NCI-H1694 treated with DMSO at 0.1 percent for 48 hours (cell line): ENCODE measurements at regions not wholly inside any gene's neighbourhood (a gene's known extent, or its start where the extent isn't known, plus 50 kb on each side); places are given as distances from the start of the nearest gene placed in this dataset.
"Not testable (repeated sequence)": the region's sequence is repeated elsewhere in the genome, so short reads cannot be mapped to it uniquely, and the experiment has no call there.

Source experiments
- DNase-seq: peaks from one replicate; lab custom pipeline; 2025; lab: John Stamatoyannopoulos, UW

DNA sequence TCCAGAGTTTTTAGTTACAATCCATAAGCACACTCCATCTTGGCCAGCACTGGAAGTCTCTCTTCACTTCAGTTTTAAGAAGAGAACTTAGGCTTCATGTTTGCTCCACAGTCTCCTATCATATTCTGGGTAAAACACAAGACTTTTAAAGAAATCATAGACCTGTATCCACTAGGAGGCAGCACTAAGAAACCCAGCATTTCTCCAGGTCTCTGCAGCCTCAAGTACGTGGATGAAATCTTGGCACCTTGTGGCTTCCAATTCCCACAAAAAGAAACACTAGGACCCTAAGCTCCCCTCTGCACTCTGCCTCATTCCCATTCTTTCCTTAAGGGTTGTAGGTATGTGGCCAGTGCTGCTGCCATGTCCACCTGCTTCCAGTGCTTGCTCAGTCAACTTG, 367.3 kb upstream of the CASK start:
- DNase-seq: no peak

DNA sequence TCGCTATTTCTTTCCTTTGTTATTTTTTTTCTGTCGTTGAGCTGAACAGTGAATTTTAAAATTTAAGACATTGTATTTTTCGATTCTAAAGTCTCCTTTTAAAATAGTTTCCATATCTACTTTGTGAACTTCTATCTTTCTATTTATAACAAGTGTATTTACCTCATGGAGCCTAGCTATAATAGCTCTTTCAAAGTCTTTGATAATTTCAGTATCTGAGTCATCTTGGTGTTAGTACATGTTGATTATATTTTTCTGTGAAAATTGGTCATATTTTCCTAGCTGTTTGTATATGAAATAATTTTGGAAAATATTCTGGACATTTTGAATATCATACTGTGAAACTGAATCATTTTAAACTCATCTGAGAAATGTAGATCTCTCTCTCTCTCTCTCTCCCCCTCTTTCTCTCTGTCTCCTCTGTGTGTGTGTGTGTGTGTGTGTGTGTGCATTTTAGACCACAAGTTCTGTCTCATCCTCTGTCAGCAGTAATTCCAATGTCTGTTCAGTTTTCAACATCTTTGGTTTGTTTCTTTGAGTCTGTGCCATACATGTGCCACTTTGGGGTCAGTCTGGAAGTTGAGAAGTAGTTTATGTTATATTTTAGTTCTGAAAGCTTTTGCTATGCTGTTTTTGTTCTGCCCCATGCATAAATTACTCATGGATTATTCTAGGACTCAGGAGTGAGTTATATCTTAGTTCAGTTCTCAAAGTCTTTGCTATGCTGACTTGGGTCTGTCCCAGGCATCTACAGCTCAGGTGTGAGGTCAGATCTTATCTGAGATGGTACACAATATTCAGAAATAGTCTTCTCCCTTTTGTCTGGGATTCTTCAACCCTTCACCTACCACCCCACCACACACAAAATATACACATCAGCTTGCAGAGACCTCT, 366.4 kb upstream of the CASK start:
- DNase-seq: no peak

DNA sequence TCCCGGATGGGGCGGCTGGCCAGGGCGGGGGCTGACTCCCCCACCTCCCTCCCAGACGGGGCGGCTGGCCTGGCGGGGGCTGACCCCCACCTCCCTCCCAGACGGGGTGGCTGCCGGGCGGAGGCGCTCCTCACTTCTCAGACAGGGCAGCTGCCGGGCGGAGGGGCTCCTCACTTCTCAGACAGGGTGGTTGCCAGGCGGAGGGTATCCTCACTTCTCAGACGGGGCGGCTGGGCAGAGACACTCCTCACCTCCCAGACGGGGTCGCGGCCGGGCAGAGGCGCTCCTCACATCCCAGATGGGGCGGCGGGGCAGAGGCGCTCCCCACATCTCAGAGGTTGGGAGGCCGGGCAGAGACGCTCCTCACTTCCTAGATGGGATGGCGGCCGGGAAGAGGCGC, 362.3 kb upstream of the CASK start:
- not testable (repeated sequence) for DNase-seq

DNA sequence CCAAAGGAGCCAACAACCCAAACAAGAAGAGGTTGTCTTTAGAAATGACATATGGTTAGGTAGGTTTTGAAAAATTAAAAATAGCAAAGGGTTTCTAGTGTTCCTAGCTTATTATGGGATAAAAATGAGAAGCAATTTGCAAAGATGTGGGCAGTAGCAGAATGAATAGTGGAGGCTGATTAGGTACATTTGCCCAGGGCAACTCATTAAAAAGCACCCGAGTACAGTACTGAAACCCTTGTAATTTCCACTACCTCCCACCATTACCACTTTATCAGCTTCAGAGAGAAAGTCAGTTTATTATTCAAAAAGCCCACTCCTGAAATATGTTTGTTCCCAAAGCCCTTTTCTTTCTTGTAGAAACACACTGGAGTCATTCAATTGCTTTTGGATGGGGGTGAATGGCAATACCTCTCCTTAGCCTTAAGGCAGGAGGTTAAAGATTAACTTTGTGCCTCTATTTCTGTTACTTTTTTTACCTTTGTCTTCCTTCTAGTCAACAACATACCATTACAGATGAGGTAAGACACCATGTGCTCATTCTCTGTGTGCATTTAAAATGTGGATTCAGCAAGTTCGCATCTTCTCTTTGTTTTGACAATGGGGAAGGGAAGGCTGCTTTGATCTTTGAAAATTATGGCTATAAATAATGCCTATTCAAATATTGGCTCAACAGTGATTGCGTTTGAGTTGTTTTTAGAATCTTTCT, 353.8 kb upstream of the CASK start:
- DNase-seq: no peak

DNA sequence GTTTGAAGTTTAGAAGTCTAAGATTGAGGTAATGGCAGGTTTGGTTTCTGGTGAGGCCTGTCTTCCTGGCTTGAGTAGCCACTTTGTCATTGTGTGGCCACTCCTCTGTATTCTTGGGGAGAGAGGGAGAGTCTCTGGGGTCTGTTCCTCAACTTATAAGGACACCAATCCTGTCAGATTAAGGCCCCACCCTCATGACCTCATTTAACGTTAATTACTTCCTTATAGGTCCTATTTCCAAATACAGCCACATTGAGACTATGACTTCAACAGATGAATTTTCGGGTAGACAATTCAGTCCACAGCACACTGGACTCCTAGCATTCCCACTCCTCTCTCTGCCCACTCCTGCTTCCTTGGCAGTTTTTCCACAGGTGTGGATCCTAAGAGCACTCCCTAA, 350.8 kb upstream of the CASK start:
- DNase-seq: no peak

DNA sequence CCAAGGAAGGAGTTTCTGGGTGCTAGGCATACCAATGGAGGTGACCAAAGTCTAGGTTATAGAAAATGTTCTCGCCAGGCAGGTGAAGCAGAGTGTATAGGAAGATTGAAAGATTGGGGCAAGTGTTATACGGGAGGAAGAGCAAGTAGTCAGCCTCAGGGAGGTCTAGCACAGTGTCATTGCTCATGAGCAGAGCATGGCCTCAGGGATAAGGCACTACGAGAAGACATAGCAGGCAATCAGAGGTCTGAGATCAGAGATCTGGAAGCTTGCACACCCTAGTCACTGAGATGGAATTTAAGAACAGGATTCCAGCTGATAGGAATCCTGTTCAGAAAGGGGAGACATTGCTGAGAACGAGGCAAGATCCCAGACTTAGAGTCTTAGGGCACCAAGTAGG, 350.0 kb upstream of the CASK start:
- DNase-seq: no peak

DNA sequence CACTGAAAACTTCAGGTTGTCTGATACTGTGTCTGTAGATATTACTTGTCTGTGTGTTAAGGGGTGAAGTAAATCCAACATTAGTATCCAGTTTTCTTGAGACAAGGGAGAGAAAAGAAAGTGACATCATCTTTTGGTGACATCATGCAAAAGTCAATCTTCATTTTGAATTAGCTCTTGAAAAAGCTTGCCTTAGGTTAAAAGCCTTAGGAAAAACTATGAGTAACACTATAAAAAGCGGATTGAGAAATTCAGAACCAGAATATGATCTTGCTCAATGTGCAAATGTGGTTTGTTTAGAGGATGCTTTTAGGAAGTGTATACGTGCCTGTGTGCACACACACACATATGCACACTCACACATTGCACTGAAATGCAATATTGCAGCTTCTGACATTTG, 345.8 kb upstream of the CASK start:
- DNase-seq: no peak

DNA sequence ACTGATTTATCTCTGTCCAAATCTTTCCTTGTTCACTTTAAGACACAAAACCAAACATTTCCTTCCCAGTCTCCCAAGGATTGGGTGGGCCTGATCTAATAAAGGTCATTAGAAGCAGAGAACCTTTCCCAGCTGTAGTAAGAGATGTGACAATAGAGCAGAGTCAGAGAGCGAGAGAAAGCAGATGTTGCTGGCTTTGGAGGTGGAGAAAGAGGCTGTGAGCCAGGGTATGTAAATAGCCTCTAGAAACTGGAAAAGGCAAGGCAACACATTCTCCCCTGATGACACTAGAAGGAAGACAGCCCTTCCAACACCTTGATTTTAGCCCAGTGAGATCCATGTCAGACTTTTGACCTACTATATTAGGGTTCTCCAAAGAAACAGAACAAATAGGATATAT, 337.5 kb upstream of the CASK start:
- DNase-seq: no peak

DNA sequence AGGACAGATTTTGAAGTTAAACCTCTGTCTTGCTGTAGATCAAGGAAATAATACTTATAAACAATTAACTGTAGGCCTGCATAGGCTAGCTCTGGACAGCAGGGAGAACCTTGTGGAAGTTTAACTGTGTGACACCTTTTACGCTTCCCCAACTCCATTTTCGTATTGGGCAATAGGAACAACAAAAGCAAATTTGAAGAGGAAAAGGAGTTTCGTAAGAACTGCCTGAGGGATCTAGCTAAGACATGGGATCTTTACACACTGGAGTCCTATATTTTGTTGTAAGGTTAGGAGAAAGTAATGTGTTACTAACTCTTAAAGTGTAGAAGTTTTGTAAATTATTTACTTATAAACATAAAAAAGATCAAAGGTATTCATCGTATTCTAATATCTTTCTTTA, 324.9 kb upstream of the CASK start:
- DNase-seq: no peak

DNA sequence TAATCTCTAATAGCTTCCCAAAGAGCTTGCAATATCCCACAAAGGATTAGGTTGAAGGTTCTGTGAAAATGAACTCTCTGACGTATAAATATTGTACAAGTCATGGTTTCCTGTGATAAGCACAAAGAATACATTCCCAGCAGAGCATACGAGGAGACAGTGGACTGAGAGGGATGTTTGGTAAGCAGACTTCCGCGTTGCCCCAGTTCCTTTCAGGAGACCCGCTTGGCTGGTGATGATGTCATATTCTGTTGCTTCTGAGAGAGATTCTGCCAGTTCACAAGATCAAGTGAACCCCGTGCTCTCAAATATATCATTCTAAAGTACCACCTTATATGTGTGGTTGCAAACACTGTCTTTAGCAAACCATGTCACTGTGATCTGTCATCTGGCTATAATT, 323.9 kb upstream of the CASK start:
- DNase-seq: no peak

DNA sequence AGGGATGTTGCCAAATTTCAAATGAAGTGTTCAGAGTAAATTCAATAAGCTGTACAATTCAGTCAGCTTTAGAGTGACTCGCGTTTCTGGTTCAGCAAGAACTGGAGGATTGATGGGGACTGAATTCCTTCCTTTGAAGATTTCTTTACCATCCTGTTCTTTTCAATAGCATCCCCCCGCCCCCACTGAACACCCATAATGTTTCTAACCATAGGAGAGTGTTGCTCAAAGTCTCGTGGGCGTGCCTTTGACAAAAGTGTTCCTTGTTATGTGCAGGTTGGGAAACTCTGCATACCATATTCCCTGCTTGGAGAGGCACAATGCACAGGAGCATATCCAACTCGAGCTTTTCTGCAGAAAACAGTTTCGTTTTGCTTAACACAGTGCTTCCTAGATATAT, 323.5 kb upstream of the CASK start:
- no peak for DNase-seq

DNA sequence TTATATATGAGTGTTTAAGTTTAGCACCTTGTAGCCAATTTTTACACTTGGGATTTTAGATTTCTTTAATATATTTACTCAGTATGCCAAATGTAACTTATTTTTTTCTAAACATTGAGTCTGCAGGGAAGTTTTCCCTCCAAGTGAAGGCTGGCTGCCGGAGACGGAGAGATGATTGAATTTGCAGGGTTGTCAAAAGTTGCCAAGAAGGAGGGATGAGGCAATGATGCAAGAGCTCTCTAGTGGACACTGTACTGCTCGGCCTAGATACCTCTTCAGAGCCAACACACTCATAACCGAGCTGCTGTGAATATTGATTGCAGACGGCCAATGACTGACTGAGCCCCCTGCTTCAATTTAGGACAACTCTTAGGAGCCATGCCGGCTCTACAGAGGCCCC, 318.6 kb upstream of the CASK start:
- no peak for DNase-seq

DNA sequence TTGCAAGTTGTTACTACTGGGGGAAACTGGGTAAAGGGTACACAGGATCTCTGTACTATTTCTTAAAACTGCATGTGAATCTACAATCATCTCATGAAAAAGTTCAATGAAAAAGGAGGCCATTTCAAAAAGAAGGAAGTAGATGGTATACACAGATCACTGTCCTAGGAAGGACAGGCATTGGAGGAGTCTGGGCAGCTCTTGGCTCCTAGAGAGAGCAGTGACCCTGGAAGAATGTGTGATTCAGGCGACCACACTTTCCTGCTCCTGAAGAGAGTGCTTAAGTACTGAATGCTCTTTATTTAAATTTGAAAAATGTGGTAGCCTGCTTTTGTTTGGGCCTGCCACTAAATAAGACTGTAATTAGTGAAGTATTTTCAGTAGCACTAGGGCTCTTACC, 318.1 kb upstream of the CASK start:
- DNase-seq: no peak

DNA sequence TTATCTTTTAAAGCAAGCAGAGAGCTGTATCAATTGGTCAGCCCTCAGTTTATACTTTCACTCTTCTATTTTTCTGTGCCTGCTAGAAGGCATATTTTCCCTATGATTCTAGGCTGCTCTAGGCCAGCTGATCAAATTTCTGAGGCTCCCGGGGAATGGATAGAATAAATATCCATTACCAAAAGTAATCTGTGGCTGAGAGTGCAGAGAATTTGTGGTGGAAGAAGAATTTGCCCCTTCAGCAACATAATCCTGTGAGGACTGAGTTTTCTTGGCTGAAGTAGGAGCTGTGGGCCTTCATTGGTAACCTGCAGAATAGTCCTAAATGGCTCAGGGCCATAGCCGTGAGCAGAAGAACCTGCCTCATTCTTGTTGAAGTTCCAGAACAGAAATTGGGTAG, 314.6 kb upstream of the CASK start:
- DNase-seq: no peak

DNA sequence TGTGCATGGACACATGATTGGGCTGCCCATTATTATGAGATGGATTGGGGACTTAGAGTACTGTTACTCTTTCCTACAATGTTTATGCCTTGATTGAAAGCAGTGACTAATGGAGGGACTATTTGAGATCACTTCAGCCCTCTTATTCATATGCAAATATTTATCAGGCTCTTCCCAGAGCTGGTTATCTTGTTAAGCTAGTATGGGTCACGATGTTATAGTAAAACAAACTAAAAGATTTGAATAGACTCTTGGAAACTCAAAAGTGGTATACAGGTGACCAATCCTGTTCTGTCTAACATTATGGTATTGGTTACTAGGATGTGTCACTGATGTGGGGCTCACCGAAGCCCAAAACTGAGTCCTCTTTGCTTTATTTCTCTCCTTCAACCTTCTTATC, 306.2 kb upstream of the CASK start:
- DNase-seq: no peak

DNA sequence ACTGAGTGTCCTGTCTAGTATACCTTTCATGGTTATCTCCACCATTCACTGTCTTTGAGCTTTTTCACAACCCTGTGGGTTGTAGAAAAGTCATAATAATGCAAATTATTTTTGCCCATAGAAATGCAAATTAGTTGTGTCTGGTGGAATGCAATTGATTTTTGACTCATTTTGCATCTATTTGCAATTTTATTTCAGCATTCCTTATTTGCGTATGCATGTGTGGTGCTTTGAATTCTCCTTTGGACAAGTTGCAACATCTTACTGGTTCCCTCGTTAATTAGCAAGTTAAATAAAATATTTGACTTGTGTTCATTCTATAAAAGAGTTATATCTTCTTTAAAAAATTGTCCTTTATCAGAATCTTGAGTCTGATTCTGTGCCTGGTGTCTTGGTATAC, 297.3 kb upstream of the CASK start:
- DNase-seq: no peak

DNA sequence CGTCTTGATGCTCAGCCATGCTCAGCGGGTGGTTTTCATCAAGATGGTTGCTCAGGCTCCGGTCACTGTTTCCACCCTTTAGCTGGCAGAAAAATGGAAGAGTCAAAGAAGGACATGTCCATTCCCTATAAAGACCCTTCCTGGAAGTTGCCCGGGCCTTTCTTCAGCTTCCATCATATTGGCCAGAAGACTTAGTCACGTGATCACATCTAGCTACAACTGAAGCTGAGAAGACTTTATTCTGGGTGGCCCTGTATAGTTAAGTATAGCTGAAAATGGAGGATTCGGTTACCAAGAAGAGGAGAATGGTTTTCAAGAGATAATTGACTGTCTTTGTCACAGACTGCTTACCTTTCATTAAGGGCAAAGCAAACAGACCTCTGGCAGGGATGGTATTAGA, 296.7 kb upstream of the CASK start:
- no peak for DNase-seq

DNA sequence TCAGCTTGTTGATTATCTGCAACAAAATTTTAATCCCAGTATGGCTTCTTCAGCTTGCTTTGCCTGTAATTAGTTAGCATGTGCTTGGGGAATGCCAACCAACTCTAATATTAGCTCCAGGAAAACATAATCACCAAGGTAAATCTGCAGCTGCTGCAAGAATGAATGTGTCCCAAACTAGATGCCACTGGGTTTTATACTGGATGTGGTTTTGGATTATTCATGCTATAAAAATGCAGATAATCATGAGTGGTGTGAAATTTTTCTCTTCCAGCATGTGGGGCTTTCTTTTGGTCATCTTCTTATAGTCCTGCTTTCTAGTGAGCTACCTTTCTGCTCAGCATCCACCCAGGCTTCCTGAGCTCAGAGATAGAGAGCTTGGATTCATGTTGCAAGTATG, 295.9 kb upstream of the CASK start:
- DNase-seq: no peak

DNA sequence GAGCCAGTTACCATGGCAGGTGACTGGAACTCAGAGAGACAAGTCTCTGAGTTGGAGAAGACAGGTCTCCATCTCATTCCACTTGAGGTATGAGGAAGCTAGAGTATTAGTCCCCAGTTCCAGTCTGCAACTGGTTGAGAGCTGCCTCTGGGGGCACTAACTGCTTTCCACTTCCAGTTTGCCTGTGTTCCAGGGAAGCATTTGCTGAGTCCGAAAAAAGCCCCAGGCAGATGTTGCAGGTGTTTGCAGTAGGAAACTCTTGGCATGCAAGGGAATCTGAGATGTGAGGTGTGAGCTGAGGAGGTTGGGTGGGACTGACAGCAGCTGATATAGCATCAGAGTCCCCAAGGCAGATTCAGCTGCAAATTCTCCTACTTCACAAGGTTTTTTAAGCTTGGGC, 272.2 kb upstream of the CASK start:
- no peak for DNase-seq

DNA sequence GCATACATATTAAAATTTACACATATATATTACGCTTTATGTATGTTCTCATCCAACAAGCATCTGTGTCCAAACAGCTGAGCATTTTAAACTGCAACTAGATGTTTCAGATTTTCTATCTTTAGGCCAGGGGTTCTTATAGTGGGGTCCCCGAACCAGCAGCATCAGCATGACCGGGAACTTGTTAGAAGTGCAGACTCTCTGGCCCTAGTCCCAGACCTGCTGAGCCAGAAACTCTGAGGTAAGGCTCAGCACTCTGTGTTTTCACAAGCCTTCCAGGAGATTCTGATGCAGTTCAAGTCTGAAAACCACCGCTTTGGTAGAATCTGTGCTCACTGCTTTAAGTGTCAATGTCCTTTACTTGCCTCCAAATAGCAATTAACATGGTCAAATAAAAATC, 266.2 kb upstream of the CASK start:
- DNase-seq: no peak

DNA sequence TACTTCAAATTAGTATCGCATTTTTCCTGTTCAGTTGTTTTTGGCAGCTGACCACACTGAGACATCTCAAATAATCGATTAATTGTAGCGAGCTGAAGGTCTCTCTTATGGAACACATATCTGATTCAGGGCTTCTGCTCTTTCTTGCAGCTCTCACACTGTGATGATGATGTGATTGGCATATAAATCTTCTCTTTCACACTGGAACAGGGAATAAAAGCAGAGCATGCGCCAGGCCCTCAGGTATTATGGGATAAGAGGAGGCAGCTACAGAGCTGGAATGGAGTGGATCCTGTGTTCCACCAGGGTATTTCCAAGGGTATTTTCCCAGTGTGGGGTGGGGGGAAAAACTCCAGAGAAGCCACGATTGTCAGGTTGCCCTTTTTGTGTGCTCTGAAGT, 265.4 kb upstream of the CASK start:
- no peak for DNase-seq

DNA sequence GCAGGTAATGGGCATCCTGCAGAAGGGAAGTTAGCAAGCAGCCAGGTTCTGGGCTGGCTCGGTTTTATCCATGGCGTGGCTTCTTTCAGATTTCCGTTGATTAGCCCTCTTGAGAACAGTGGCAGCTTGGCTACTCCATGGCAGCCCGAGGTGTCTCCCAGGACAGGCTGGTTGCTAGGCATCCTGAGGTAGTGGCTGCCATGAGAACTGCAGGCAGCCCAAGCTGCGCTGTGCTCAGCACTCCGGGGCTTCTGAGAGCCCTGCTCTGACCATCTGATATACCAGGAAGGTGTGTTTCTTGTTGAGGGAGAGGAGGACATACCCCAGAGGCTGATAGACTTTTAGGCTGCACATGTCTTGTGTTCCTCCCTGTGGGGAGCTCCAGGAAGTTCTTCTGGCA, 253.4 kb upstream of the CASK start:
- no peak for DNase-seq

DNA sequence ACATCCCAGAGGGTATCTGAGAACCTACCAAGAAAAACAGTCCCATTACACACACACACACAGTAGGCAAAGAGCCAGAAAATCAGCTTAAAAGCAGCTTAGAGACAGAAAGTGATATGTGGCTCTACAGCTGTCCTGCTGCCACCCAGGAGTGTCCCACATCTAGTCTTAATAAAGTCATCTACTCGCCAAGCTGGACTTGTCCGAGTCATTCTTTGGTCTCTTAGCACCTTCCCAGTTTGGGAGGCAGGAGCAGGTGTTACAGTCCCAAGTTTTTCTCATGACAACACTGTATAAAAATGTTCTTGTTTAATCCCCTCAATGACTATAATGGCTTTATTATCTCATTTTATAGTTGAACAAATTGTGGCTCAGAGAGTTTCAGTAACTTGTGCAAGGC, 252.5 kb upstream of the CASK start:
- no peak for DNase-seq

DNA sequence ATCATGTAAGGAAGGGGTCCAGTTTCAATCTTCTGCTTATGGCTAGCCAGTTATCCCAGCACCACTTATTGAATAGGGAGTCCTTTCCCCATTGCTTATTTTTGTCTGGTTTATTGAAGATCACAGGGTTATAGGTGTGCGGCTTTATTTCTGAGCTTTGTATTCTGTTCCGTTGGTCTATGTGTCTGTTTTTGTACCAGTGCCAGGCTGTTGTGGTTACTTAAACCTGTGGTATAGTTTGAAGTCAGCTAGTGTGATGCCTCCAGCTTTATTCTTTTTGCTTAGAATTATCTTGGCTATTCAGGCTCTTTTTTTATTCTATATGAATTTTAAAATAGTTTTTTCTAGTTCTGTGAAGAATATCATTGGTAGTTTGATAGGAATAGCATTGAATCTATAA, 234.6 kb upstream of the CASK start:
- not testable (repeated sequence) for DNase-seq
